ENCODE measurements at regions not wholly inside any gene's neighbourhood (a gene's known extent, or its start where the extent isn't known, plus 50 kb on each side); places are given as distances from the start of the nearest gene placed in this dataset.

GRCh38 chr2:180143633-180144337 lies 136.7 kb upstream of the CWC22 start:
- DNase-seq (ENCODE audit: low spot score) = no peak

- DNase-seq (ENCODE audit: low spot score) = no peak
These were observed 134.5 kb upstream of the CWC22 start for GRCh38 chr2:180141600-180141999.

- DNase-seq (ENCODE audit: low spot score) = no peak
These were observed 126.6 kb upstream of the CWC22 start for GRCh38 chr2:180133736-180134135.

- no peak for DNase-seq (ENCODE audit: low spot score)
These were observed 123.3 kb upstream of the CWC22 start for GRCh38 chr2:180130403-180130802.

- no peak for DNase-seq (ENCODE audit: low spot score)
These were observed 121.8 kb upstream of the CWC22 start for GRCh38 chr2:180128861-180129260.

- peak; percentile 77 for DNase-seq (ENCODE audit: low spot score)
These were observed 118.3 kb upstream of the CWC22 start for GRCh38 chr2:180125245-180125962.

GRCh38 chr2:180124273-180125139 lies 117.4 kb upstream of the CWC22 start:
- DNase-seq (ENCODE audit: low spot score) = peak; percentile 37

GRCh38 chr2:180122874-180123273 lies 115.8 kb upstream of the CWC22 start:
- DNase-seq (ENCODE audit: low spot score) = no peak

- DNase-seq (ENCODE audit: low spot score) = no peak
These were observed 108.6 kb upstream of the CWC22 start for GRCh38 chr2:180115675-180116074.

- no peak for DNase-seq (ENCODE audit: low spot score)
These were observed 108.2 kb upstream of the CWC22 start for GRCh38 chr2:180115269-180115668.

- DNase-seq (ENCODE audit: low spot score) = no peak
These were observed 104.8 kb upstream of the CWC22 start for GRCh38 chr2:180111901-180112300.

GRCh38 chr2:180110469-180110868 lies 103.4 kb upstream of the CWC22 start:
- DNase-seq (ENCODE audit: low spot score) = no peak

GRCh38 chr2:180101846-180102245 lies 94.7 kb upstream of the CWC22 start:
- DNase-seq (ENCODE audit: low spot score) = no peak

- DNase-seq (ENCODE audit: low spot score) = no peak
These were observed 92.2 kb upstream of the CWC22 start for GRCh38 chr2:180099308-180099707.

- no peak for DNase-seq (ENCODE audit: low spot score)
These were observed 78.0 kb upstream of the CWC22 start for GRCh38 chr2:180085144-180085543.

GRCh38 chr2:180077295-180077906 lies 70.3 kb upstream of the CWC22 start:
- DNase-seq (ENCODE audit: low spot score) = peak; percentile 15

GRCh38 chr2:180075870-180076269 lies 68.8 kb upstream of the CWC22 start:
- DNase-seq (ENCODE audit: low spot score) = no peak

GRCh38 chr2:180071797-180072196 lies 64.7 kb upstream of the CWC22 start:
- no peak for DNase-seq (ENCODE audit: low spot score)

- no peak for DNase-seq (ENCODE audit: low spot score)
These were observed 56.5 kb upstream of the CWC22 start for GRCh38 chr2:180063494-180064092.

- no peak for DNase-seq (ENCODE audit: low spot score)
These were observed 55.1 kb upstream of the CWC22 start for GRCh38 chr2:180062178-180062577.

- no peak for DNase-seq (ENCODE audit: low spot score)
These were observed 54.4 kb upstream of the CWC22 start for GRCh38 chr2:180061546-180061945.

- no peak for DNase-seq (ENCODE audit: low spot score)
These were observed 54.0 kb upstream of the CWC22 start for GRCh38 chr2:180061085-180061484.
